T-helper 9 cell (primary cell): ENCODE measurements at regions not wholly inside any gene's neighbourhood (a gene's known extent, or its start where the extent isn't known, plus 50 kb on each side); places are given as distances from the start of the nearest gene placed in this dataset.

Experiments
- DNase-seq: peaks from one replicate; pipeline ENCODE4 v3.0.0-alpha.2; 2020

- no peak for DNase-seq
Observed at GRCh38 chr12:124626971-124627411, 59.6 kb upstream of the NCOR2 start.

- DNase-seq: no peak
Observed at GRCh38 chr12:124625867-124626675, 58.7 kb upstream of the NCOR2 start.

- no peak for DNase-seq
Observed at GRCh38 chr12:124624823-124625222, 57.4 kb upstream of the NCOR2 start.

- no peak for DNase-seq
Observed at GRCh38 chr12:124623344-124624035, 56.1 kb upstream of the NCOR2 start.

GRCh38 chr12:124622764-124623163, 55.4 kb upstream of the NCOR2 start:
- no peak for DNase-seq

GRCh38 chr12:124622331-124622730, 54.9 kb upstream of the NCOR2 start:
- no peak for DNase-seq

- DNase-seq: no peak
Observed at GRCh38 chr12:124621296-124621660, 53.9 kb upstream of the NCOR2 start.

- no peak for DNase-seq
Observed at GRCh38 chr12:124620606-124621295, 53.3 kb upstream of the NCOR2 start.

GRCh38 chr12:124618291-124618902, 51.0 kb upstream of the NCOR2 start:
- no peak for DNase-seq

GRCh38 chr12:124617615-124618014, 50.2 kb upstream of the NCOR2 start:
- no peak for DNase-seq
